ENCODE measurements at regions not wholly inside any gene's neighbourhood (a gene's known extent, or its start where the extent isn't known, plus 50 kb on each side); places are given as distances from the start of the nearest gene placed in this dataset.
"Not testable (repeated sequence)": the region's sequence is repeated elsewhere in the genome, so short reads cannot be mapped to it uniquely, and the experiment has no call there.

DNA sequence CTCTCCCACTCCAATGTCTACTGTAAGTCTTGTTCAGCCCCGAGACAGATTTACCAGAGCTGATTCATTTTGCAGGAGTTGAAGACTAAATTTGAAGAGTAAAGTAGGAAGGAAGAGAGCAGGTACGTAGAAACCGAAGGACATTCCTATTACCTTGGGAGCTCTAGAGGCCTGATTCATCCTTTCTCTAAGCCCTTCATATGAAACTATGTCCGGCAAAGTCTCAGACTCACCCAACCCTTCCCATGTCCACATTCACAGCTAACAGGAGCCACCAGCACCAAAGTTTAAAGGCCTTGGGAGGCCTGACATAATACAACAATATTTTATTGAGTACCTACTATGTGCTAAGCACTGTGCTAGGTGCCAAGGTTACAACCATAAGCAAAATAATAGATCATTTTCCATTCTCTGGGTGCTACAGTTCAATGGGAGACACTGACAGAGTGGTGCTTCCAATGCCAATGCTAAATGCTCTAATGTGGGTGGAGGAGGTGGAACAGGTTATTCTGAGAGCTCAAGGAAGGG lies 86.6 kb downstream of the PHLDA1 start:
- POLR2A ChIA-PET: no interaction called here
- Mint-ChIP-seq H3K4me3 (peak overlapping the region in 2 of 10 donors; percentile 61 to 83), H3K4me1 (peaks cover 7 to 28% (median 11%) of the 10 kb centered on the region in 7 donors), H3K27ac (peak overlapping the region in 3 of 9 donors; percentile 74 to 97 (median 90)), H3K36me3 (peaks cover 0 to 1% (median 0%) of the 10 kb centered on the region in 5 donors), H3K9me3 (peaks cover 0 to 5% (median 0%) of the 10 kb centered on the region in 11 donors), H3K27me3 (no peaks in the 10 kb centered on the region)
- Histone ChIP-seq H3K9me3 (ENCODE audit: control insufficient read depth in 2 of 3, low read length in 3 of 3) (no peaks in the 10 kb centered on the region), H3K27me3 (ENCODE audit: control insufficient read depth in 2 of 2, insufficient read depth in 2 of 2, low read length in 2 of 2) (no peaks in the 10 kb centered on the region), H3K27ac (ENCODE audit: low read depth, low read length) (no peak overlapping the region), H3K4me1 (ENCODE audit: control insufficient read depth in 2 of 2, insufficient read depth in 2 of 2, low read length in 2 of 2) (peaks cover 0 to 16% of the 10 kb centered on the region in 2 donors), H3K36me3 (ENCODE audit: control insufficient read depth in 2 of 3, insufficient read depth in 3 of 3, low read length in 3 of 3) (no peaks in the 10 kb centered on the region), H3K4me3 (ENCODE audit: low read length) (no peak overlapping the region)
- intact Hi-C loops (cut with micrococcal nuclease): loop anchor here (1.0 to 5.0 kb wide), 7 partner anchors 11 to 434 kb away; partner anchors contain the start of genes PHLDA1 (in 2 of the 2) and KRR1 (in 1 of the 2)
- no peak for ATAC-seq
- DNase-seq: no peak
- CTCF ChIA-PET: no interaction called here

DNA sequence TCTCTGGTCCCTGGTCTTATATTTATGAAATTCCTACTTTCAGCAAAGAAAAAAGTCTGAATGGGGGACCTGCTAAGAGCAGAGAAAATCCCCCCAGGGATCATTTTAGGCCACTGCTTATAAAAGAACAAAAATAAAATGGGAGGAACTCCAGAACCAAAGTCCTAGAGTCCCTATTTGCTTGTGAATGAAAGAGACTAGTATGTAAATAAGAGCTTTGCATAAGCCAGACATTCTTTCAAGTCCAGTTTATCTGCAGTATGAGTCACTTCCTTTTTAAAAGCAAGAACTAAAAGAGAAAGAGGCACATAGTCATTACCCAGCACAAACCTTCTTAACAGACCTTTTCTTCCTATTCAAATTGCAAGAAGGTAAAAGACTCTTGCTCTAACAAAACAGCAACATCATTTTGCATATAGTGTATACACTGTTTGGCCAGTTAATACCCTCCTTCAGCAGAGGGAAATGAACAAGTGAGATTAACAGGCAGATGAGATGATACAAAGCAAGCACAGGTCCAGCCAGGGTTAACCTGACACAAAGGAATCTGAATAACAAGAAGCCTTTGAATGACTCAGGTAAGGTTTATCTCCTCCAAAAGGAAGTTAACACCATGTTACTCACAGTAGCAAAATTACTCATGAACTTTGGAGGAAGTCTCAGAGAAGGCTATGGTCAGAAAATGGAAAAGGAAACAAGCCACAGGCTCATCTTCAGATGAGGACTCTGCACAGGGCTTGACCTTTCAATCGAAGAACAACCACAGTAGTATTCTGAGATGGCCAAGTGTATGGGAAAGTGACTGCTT lies 87.3 kb downstream of the PHLDA1 start:
- Mint-ChIP-seq H3K4me1 (peaks cover 7 to 28% (median 11%) of the 10 kb centered on the region in 7 donors), H3K36me3 (peaks cover 0 to 3% (median 0%) of the 10 kb centered on the region in 5 donors), H3K27me3 (no peaks in the 10 kb centered on the region), H3K27ac (peak overlapping the region in 5 of 9 donors; percentile 40 to 97 (median 74)), H3K9me3 (peaks cover 0 to 8% (median 0%) of the 10 kb centered on the region in 11 donors), H3K4me3 (peak overlapping the region in 2 of 10 donors; percentile 61 to 83)
- peak in 1 of 9 donors; percentile 35 for DNase-seq
- Histone ChIP-seq H3K27ac (ENCODE audit: low read depth, low read length) (no peak overlapping the region), H3K9me3 (ENCODE audit: control insufficient read depth in 2 of 3, low read length in 3 of 3) (no peaks in the 10 kb centered on the region), H3K27me3 (ENCODE audit: control insufficient read depth in 2 of 2, insufficient read depth in 2 of 2, low read length in 2 of 2) (no peaks in the 10 kb centered on the region), H3K36me3 (ENCODE audit: control insufficient read depth in 2 of 3, insufficient read depth in 3 of 3, low read length in 3 of 3) (no peaks in the 10 kb centered on the region), H3K4me3 (ENCODE audit: low read length) (no peak overlapping the region), H3K4me1 (ENCODE audit: control insufficient read depth in 2 of 2, insufficient read depth in 2 of 2, low read length in 2 of 2) (peaks cover 0 to 16% of the 10 kb centered on the region in 2 donors)
- peak; percentile 87 for ATAC-seq
- ChIA-PET CTCF (no interaction called here), POLR2A (no interaction called here)
- intact Hi-C loops (cut with micrococcal nuclease): loop anchor here (1.0 to 5.0 kb wide), 7 partner anchors 10 to 433 kb away; partner anchors contain the start of genes PHLDA1 (in 2 of the 2) and KRR1 (in 1 of the 2)

DNA sequence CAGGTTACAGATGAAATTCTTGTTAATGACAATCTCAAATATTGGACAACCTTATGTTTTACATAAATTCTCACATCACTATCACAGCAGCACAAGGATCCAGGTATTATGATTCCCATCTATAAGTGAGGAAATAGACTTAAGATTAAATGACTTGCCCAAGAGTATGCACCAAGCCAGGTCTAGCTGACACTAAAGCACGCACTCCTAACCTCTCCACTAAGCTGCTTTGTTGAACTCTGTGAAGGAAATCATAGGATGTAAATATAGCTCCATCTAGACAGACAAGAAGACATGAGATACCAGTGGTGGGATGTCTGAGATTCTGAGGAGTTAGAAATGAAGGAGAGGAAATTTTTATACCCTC lies 87.9 kb downstream of the PHLDA1 start:
- ChIA-PET POLR2A (no interaction called here), CTCF (no interaction called here)
- DNase-seq (no peak), ATAC-seq (no peak)
- H3K4me1 Mint-ChIP-seq: peaks cover 7 to 28% (median 11%) of the 10 kb centered on the region in 7 donors
- H3K27ac Mint-ChIP-seq: peak overlapping the region in 5 of 9 donors; percentile 49 to 97 (median 74)
- Histone ChIP-seq H3K4me1 (ENCODE audit: control insufficient read depth in 2 of 2, insufficient read depth in 2 of 2, low read length in 2 of 2) (peaks cover 0 to 16% of the 10 kb centered on the region in 2 donors), H3K4me3 (ENCODE audit: low read length) (no peak overlapping the region), H3K9me3 (ENCODE audit: control insufficient read depth in 2 of 3, low read length in 3 of 3) (no peaks in the 10 kb centered on the region), H3K27me3 (ENCODE audit: control insufficient read depth in 2 of 2, insufficient read depth in 2 of 2, low read length in 2 of 2) (no peaks in the 10 kb centered on the region), H3K27ac (ENCODE audit: low read depth, low read length) (no peak overlapping the region), H3K36me3 (ENCODE audit: control insufficient read depth in 2 of 3, insufficient read depth in 3 of 3, low read length in 3 of 3) (no peaks in the 10 kb centered on the region)
- H3K27me3 Mint-ChIP-seq: no peaks in the 10 kb centered on the region
- peak overlapping the region in 2 of 10 donors; percentile 25 to 83 for H3K4me3 Mint-ChIP-seq
- peaks cover 0 to 8% (median 0%) of the 10 kb centered on the region in 11 donors for H3K9me3 Mint-ChIP-seq
- peaks cover 0 to 3% (median 0%) of the 10 kb centered on the region in 5 donors for H3K36me3 Mint-ChIP-seq
- intact Hi-C loops (cut with micrococcal nuclease): loop anchor here (1.0 to 5.0 kb wide), 7 partner anchors 9 to 432 kb away; partner anchors contain the start of genes PHLDA1 (in 2 of the 2) and KRR1 (in 1 of the 2)

DNA sequence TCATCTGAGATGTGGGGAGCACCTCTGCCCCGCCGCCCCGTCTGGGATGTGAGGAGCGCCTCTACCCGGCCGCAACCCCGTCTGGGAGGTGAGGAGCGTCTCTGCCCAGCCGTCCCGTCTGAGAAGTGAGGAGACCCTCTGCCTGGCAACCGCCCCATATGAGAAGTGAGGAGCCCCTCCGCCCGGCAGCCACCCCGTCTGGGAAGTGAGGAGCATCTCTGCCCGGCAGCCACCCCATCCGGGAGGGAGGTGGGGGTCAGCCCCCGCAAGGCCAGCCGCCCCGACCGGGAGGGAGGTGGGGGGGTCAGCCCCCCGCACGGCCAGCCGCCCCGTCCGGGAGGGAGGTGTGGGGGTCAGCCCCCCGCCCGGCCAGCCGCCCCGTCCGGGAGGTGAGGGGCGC lies 89.9 kb downstream of the PHLDA1 start:
- peaks cover 0 to 16% of the 10 kb centered on the region in 2 donors for H3K4me1 ChIP-seq (ENCODE audit: control insufficient read depth in 2 of 2, insufficient read depth in 2 of 2, low read length in 2 of 2)
- H3K27ac ChIP-seq (ENCODE audit: low read depth, low read length); H3K36me3 ChIP-seq (ENCODE audit: control insufficient read depth in 2 of 3, insufficient read depth in 3 of 3, low read length in 3 of 3); ATAC-seq; DNase-seq; CTCF ChIA-PET; POLR2A ChIA-PET; H3K9me3 ChIP-seq (ENCODE audit: control insufficient read depth in 2 of 3, low read length in 3 of 3); H3K9me3 Mint-ChIP-seq; H3K27me3 Mint-ChIP-seq; H3K27me3 ChIP-seq (ENCODE audit: control insufficient read depth in 2 of 2, insufficient read depth in 2 of 2, low read length in 2 of 2); H3K4me3 ChIP-seq (ENCODE audit: low read length); H3K36me3 Mint-ChIP-seq; H3K4me3 Mint-ChIP-seq: not testable (repeated sequence)
- H3K4me1 Mint-ChIP-seq: peaks cover 7 to 23% (median 11%) of the 10 kb centered on the region in 7 donors
- peak overlapping the region in 1 of 9 donors; percentile 39 for H3K27ac Mint-ChIP-seq
- intact Hi-C loops (cut with micrococcal nuclease): loop anchor here in 1 of 2 donors (5.0 kb wide), 1 partner anchor 91 kb away; the partner anchor contains the start of gene PHLDA1

DNA sequence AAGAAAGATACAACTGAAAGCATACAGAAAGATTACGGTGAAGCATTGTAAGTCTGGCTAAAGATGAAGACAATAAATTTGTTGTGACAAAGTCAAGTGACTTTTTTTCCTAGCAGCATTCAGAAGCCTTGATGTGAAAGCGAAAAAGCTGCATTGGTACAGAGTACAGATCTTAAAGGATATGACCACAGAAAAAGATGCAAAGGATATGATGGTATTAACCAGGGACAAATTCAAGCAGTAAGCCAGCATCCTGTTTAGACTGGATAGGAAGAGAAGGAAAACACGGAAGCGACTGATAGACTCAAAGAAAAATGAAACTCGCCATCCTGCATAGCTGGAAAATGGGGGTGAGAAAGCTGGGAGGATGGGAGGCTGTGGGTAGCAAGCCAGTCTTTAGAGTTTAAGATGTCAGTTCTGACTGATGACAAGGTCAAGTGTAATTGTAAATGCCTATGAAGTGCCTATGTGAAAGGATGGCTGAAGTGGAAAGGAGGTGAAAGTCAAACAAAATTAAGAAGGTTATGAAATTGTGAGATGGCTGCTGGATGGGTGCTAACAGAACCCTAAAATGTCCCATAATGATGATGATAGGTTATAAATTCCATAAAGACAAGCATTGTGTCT lies 92.4 kb downstream of the PHLDA1 start:
- POLR2A ChIA-PET: no interaction called here
- Mint-ChIP-seq H3K27ac (no peak overlapping the region), H3K27me3 (no peaks in the 10 kb centered on the region), H3K4me3 (no peak overlapping the region), H3K4me1 (peaks cover 0 to 15% (median 12%) of the 10 kb centered on the region in 7 donors), H3K36me3 (peaks cover 0 to 3% (median 0%) of the 10 kb centered on the region in 5 donors), H3K9me3 (peaks cover 0 to 8% (median 0%) of the 10 kb centered on the region in 11 donors)
- H3K27me3 ChIP-seq (ENCODE audit: control insufficient read depth in 2 of 2, insufficient read depth in 2 of 2, low read length in 2 of 2): no peaks in the 10 kb centered on the region
- no peaks in the 10 kb centered on the region for H3K36me3 ChIP-seq (ENCODE audit: control insufficient read depth in 2 of 3, insufficient read depth in 3 of 3, low read length in 3 of 3)
- ATAC-seq: no peak
- DNase-seq: no peak
- no peaks in the 10 kb centered on the region for H3K9me3 ChIP-seq (ENCODE audit: control insufficient read depth in 2 of 3, low read length in 3 of 3)
- intact Hi-C loops (cut with micrococcal nuclease): loop anchor here in 1 of 2 donors (1.0 to 5.0 kb wide), 3 partner anchors 81 to 217 kb away; partner anchors contain the start of gene NAP1L1
- no peak overlapping the region for H3K4me3 ChIP-seq (ENCODE audit: low read length)
- H3K27ac ChIP-seq (ENCODE audit: low read depth, low read length): no peak overlapping the region
- peaks cover 0 to 15% of the 10 kb centered on the region in 2 donors for H3K4me1 ChIP-seq (ENCODE audit: control insufficient read depth in 2 of 2, insufficient read depth in 2 of 2, low read length in 2 of 2)
- CTCF ChIA-PET: no interaction called here

DNA sequence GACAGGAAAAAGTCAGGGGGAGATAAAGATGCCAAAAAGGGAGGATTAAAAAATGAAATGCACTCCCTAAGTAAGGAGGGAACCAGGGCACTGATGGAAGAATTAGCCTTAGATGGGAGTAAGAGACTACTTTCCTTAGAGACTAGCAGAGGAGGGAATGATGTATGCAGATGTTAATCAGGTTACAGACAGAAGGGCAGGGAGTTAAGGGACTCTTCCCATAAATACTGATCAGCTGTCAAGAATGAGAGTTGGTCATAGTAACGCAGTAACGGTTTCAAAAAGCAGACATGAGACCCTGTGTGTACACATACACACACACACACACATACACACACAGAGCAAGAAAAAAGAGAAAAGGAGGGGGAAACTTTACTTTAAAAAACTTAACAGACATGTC lies 93.4 kb downstream of the PHLDA1 start:
- H3K27me3 ChIP-seq (ENCODE audit: control insufficient read depth in 2 of 2, insufficient read depth in 2 of 2, low read length in 2 of 2): no peaks in the 10 kb centered on the region
- Mint-ChIP-seq H3K4me1 (peaks cover 0 to 15% (median 9%) of the 10 kb centered on the region in 7 donors), H3K27me3 (no peaks in the 10 kb centered on the region), H3K36me3 (peaks cover 0 to 2% (median 0%) of the 10 kb centered on the region in 5 donors), H3K27ac (no peak overlapping the region), H3K9me3 (peaks cover 0 to 8% (median 0%) of the 10 kb centered on the region in 11 donors), H3K4me3 (no peak overlapping the region)
- CTCF ChIA-PET: no interaction called here
- ATAC-seq (no peak), DNase-seq (no peak)
- POLR2A ChIA-PET: no interaction called here
- H3K36me3 ChIP-seq (ENCODE audit: control insufficient read depth in 2 of 3, insufficient read depth in 3 of 3, low read length in 3 of 3): no peaks in the 10 kb centered on the region
- intact Hi-C loops (cut with micrococcal nuclease): loop anchor here in 1 of 2 donors (5.0 kb wide), 1 partner anchor 216 kb away; no protein-coding TSS in a partner anchor
- no peaks in the 10 kb centered on the region for H3K9me3 ChIP-seq (ENCODE audit: control insufficient read depth in 2 of 3, low read length in 3 of 3)
- H3K4me1 ChIP-seq (ENCODE audit: control insufficient read depth in 2 of 2, insufficient read depth in 2 of 2, low read length in 2 of 2): peaks cover 0 to 14% of the 10 kb centered on the region in 2 donors
- H3K27ac ChIP-seq (ENCODE audit: low read depth, low read length): no peak overlapping the region
- no peak overlapping the region for H3K4me3 ChIP-seq (ENCODE audit: low read length)

Measured in naive thymus-derived CD4-positive, alpha-beta T cell (primary cell).